Naive thymus-derived CD8-positive, alpha-beta T cell (primary cell): ENCODE measurements at regions not wholly inside any gene's neighbourhood (a gene's known extent, or its start where the extent isn't known, plus 50 kb on each side); places are given as distances from the start of the nearest gene placed in this dataset.

Experiments
- ATAC-seq, 2 donors: fragments of 150-1000 bp; cut with Tn5 transposase in 1 of 2; sonication (Bioruptor Pico), chemical (Tn5 transposase) in 1 of 2; 1 replicate in 1 of 2; 2 replicates in 1 of 2; pipeline ENCODE4 v1.10.0; 2021; ENCODE audit warnings: mild to moderate bottlenecking in 2 of 2, moderate library complexity in 2 of 2
- POLR2A ChIA-PET: fragments of 350-600 bp; sonication (Branson Sonifier 250); formaldehyde crosslinking; loops from one replicate; lab custom pipeline; 2021; ENCODE audit warnings: antibody characterized with exemption; lab: Charles Lee
- DNase-seq, 10 donors: peaks; one replicate each; pipeline versions ENCODE4 v3.0.0 to v3.0.0-alpha.2; 2020 to 2022
- H3K27ac Mint-ChIP-seq, 10 donors: one replicate each; pipeline ENCODE4 v1.8.0; 2020 to 2022; ENCODE audit warnings: mild to moderate bottlenecking in 10 of 10, mixed read lengths in 10 of 10, moderate library complexity in 4 of 10, inconsistent platforms in 1 of 10
- H3K27me3 Mint-ChIP-seq, 5 donors: one replicate each; pipeline ENCODE4 v1.8.0; 2021 to 2022; ENCODE audit warnings: mixed read lengths in 5 of 5
- H3K36me3 Mint-ChIP-seq, 3 donors: one replicate each; pipeline ENCODE4 v1.8.0; 2020 to 2022; ENCODE audit warnings: mixed read lengths in 3 of 3, mild to moderate bottlenecking in 2 of 3, inconsistent platforms in 1 of 3
- H3K4me1 Mint-ChIP-seq, 4 donors: one replicate each; pipeline ENCODE4 v1.8.0; 2021 to 2022; ENCODE audit warnings: mixed read lengths in 4 of 4
- H3K4me3 Mint-ChIP-seq, 10 donors: one replicate each; pipeline ENCODE4 v1.8.0; 2020 to 2022; ENCODE audit warnings: mild to moderate bottlenecking in 10 of 10, mixed read lengths in 10 of 10, moderate library complexity in 6 of 10, inconsistent platforms in 1 of 10
- H3K9me3 Mint-ChIP-seq, 9 donors: one replicate each; pipeline ENCODE4 v1.8.0; 2020 to 2022; ENCODE audit warnings: mixed read lengths in 9 of 9, mild to moderate bottlenecking in 3 of 9, inconsistent platforms in 1 of 9, moderate library complexity in 1 of 9

DNA sequence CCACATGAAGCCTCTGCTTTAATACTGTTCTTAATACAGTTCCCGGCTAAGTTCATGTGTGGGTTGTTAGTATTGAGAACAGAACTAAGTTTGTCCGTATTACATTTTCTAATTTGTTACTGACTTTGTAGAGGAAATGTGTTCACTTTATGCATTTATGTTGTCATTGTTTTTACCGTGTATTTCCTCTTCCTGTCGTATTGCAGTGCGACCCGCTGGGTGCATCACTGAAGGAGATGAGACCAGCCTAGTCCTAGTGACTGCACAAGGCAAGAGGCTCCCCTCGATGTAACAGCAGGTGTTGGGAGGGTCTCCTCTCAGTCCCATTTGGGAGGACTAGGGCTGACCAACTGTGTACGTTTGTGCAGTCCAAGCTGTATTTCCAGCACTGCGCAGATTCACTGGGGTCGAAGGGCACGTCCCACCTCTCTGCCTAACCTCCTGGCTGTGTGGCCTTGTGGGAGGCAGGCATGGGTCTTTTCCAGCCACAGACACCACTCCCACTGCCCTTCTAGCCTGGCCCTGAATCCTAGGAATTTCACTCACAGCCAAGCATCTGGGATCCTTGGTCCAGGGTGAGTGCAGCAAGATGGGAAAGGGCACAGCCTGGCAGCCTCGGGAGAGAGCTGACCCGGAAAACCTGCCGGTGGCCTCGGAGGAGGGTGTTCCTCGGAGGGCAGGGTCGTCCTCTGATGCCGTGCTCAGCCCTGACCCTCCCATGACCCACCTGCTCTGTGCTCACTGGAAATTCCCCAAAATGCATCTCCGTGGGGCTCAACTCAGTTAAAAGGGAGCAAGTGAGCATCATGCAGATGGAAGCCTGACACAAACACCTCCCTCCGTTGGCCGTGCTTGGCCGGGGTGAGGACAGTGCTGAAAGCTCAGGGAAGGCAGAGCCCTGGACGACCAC is 63.9 kb upstream of the FAM20C start:
- H3K36me3 Mint-ChIP-seq: no peaks in the 10 kb centered on the region
- DNase-seq (no peak), ATAC-seq (no peak)
- peak overlapping the region in 1 of 10 donors; percentile 40 for H3K27ac Mint-ChIP-seq
- H3K27me3 Mint-ChIP-seq: peaks cover 0 to 9% (median 4%) of the 10 kb centered on the region in 5 donors
- H3K4me1 Mint-ChIP-seq: peaks cover 0 to 5% (median 0%) of the 10 kb centered on the region in 4 donors
- POLR2A ChIA-PET: interaction anchor here (1.3 kb wide), 1 partner anchor 22 kb away, joined by 4 read pairs; no protein-coding TSS in a partner anchor
- no peaks in the 10 kb centered on the region for H3K9me3 Mint-ChIP-seq
- H3K4me3 Mint-ChIP-seq: no peak overlapping the region

DNA sequence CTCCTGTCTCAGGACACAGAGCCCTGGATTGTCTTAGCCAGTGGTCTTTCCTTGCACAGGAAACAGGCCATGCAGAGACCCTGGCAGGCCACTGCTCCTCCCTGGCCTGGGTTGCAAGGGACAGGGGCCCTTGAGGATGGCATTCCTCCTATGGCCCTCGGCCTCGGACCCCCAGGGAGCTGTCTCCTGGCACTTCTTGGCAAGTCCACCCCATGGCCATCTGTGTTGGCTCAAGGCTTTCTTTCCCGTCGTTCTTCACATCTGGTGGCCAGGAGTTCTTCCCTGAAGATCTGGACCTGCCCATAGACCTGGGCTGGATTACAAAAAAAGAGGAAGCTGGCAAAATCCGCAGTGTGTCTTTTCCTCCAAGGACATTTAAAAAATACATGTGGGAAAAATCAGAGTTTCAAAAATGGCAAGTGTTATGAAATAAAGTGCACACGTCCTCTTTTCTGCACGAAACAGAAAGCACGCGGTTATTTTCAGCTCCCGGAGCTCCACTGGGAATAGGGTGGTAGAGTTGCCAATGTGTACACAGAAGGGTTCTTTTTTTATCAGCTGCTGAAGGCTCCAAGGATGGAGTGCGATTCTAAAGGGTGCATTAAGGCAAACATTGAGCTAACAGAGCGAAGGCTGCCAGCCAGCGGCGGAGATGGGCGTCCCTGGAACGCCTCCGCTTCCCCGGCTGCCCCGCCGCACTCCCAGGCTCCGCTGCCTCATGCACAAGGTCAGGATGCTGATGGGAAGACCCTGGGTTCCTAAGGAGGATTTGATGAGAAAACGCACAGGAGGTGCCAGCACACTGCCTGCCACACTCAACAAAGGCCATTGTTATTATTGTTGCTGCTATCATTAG is 62.8 kb upstream of the FAM20C start:
- POLR2A ChIA-PET: no interaction called here
- Mint-ChIP-seq H3K36me3 (no peaks in the 10 kb centered on the region), H3K4me3 (no peak overlapping the region), H3K4me1 (peaks cover 0 to 5% (median 0%) of the 10 kb centered on the region in 4 donors), H3K27me3 (peaks cover 0 to 11% (median 4%) of the 10 kb centered on the region in 5 donors), H3K27ac (no peak overlapping the region), H3K9me3 (no peaks in the 10 kb centered on the region)
- ATAC-seq: no peak
- no peak for DNase-seq

GRCh38 chr7:130222-130572 is 62.2 kb upstream of the FAM20C start:
- no peak overlapping the region for H3K27ac Mint-ChIP-seq
- POLR2A ChIA-PET: no interaction called here
- DNase-seq (no peak), ATAC-seq (no peak)
- H3K4me3 Mint-ChIP-seq: no peak overlapping the region
- H3K27me3 Mint-ChIP-seq: peaks cover 0 to 14% (median 4%) of the 10 kb centered on the region in 5 donors
- H3K36me3 Mint-ChIP-seq: no peaks in the 10 kb centered on the region
- peaks cover 0 to 5% (median 0%) of the 10 kb centered on the region in 4 donors for H3K4me1 Mint-ChIP-seq
- H3K9me3 Mint-ChIP-seq: no peaks in the 10 kb centered on the region

- H3K27me3 Mint-ChIP-seq: peaks cover 0 to 14% (median 4%) of the 10 kb centered on the region in 5 donors
- H3K9me3 Mint-ChIP-seq: no peaks in the 10 kb centered on the region
- H3K27ac Mint-ChIP-seq: no peak overlapping the region
- peaks cover 0 to 5% (median 0%) of the 10 kb centered on the region in 4 donors for H3K4me1 Mint-ChIP-seq
- H3K36me3 Mint-ChIP-seq: no peaks in the 10 kb centered on the region
- DNase-seq: no peak
- H3K4me3 Mint-ChIP-seq: no peak overlapping the region
- ATAC-seq: no peak
- POLR2A ChIA-PET: no interaction called here
These were observed 61.2 kb upstream of the FAM20C start for GRCh38 chr7:130875-131780.

GRCh38 chr7:131781-132482 is 60.4 kb upstream of the FAM20C start:
- Mint-ChIP-seq H3K27me3 (peaks cover 0 to 14% (median 5%) of the 10 kb centered on the region in 5 donors), H3K36me3 (no peaks in the 10 kb centered on the region), H3K9me3 (no peaks in the 10 kb centered on the region), H3K4me3 (no peak overlapping the region), H3K4me1 (peaks cover 0 to 5% (median 0%) of the 10 kb centered on the region in 4 donors), H3K27ac (no peak overlapping the region)
- POLR2A ChIA-PET: no interaction called here
- no peak for DNase-seq
- ATAC-seq: no peak

DNA sequence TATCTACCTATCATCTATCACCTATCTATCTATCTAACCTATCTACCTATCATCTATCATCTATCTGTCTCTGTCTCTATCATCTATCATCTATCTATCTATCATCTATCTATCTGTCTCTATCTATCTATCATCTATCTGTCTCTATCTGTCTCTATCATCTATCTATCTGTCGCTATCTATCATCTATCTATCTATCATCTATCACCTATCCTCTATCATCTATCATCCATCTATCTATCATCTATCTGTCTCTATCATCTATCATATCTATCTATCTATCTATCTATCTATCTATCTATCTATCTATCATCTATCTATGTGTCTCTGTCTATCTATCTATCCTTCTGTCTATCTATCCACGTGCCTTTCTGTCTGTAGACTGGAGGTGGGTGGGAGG is 59.5 kb upstream of the FAM20C start:
- ATAC-seq (no peak), DNase-seq (no peak)
- Mint-ChIP-seq H3K9me3 (no peaks in the 10 kb centered on the region), H3K36me3 (no peaks in the 10 kb centered on the region), H3K27ac (no peak overlapping the region), H3K4me3 (no peak overlapping the region), H3K4me1 (peaks cover 0 to 5% (median 0%) of the 10 kb centered on the region in 4 donors), H3K27me3 (peaks cover 0 to 16% (median 5%) of the 10 kb centered on the region in 5 donors)
- POLR2A ChIA-PET: no interaction called here

- peaks cover 0 to 16% (median 5%) of the 10 kb centered on the region in 5 donors for H3K27me3 Mint-ChIP-seq
- DNase-seq: no peak
- no peak overlapping the region for H3K4me3 Mint-ChIP-seq
- no peaks in the 10 kb centered on the region for H3K9me3 Mint-ChIP-seq
- POLR2A ChIA-PET: no interaction called here
- H3K27ac Mint-ChIP-seq: no peak overlapping the region
- no peaks in the 10 kb centered on the region for H3K36me3 Mint-ChIP-seq
- H3K4me1 Mint-ChIP-seq: peaks cover 0 to 5% (median 0%) of the 10 kb centered on the region in 4 donors
- ATAC-seq: no peak
These were observed 58.9 kb upstream of the FAM20C start for GRCh38 chr7:133470-133869.

DNA sequence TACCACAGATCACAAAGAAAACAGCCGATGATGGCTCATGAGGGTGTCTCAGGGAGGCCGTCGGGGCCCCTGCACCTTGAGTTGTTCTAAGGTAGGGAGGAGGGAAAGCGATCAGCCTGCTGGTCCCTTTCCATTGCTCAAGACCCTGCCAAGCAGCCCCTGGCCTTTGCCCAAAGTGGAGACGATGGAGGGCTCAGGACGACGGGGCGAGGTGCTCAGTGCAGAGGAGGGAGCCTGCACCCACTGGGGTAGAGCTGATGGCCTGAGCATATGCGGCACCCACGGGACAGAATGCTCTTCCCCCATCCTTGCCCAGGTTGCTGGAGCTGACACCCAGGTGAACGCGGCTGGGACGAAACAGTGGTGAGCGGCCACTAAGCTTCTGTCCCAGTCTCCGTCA is 58.3 kb upstream of the FAM20C start:
- Mint-ChIP-seq H3K4me1 (peaks cover 0 to 5% (median 0%) of the 10 kb centered on the region in 4 donors), H3K27ac (no peak overlapping the region), H3K27me3 (peaks cover 0 to 16% (median 5%) of the 10 kb centered on the region in 5 donors), H3K4me3 (no peak overlapping the region), H3K36me3 (no peaks in the 10 kb centered on the region), H3K9me3 (no peaks in the 10 kb centered on the region)
- DNase-seq (no peak), ATAC-seq (no peak)
- POLR2A ChIA-PET: interaction anchor here (0.6 kb wide), 1 partner anchor 28 kb away, joined by 5 read pairs; no protein-coding TSS in a partner anchor

DNA sequence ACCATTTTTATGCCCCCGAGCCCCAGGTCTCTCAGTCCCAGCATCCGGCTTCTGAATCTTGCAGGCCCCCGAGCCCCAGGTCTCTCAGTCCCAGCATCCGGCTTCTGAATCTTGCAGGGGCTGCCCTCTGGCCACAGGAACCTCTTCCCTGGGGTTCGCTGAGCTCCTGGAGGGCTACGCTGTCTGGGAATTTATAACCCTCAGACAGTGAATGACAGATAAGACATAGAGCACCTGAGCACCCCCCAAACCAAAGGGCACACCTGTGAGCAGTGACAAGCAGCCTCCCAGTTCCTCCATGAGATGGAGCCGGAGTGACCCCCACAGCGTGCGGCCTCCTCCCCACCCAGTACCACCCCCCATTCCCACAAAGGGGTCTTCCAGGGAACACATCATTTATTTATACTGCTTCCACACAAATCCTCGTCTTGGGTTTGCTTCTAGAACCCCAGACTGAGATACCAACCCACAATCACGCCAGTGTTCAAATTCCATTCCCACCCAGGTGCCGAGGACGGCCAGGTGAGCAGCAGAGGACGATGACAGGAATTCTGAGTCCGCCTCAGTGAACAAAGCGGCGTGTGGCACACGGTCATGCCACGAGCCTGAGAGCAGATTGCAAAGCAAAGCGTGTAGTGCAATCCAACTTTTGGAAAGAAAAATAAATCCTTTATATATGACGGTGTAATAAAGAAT is 57.7 kb upstream of the FAM20C start:
- peaks cover 0 to 2% (median 0%) of the 10 kb centered on the region in 4 donors for H3K4me1 Mint-ChIP-seq
- H3K27ac Mint-ChIP-seq: peak overlapping the region in 1 of 10 donors; percentile 44
- no peaks in the 10 kb centered on the region for H3K36me3 Mint-ChIP-seq
- DNase-seq (no peak), ATAC-seq (no peak)
- POLR2A ChIA-PET: interaction anchor here (0.6 kb wide), 1 partner anchor 28 kb away, joined by 5 read pairs; no protein-coding TSS in a partner anchor
- no peaks in the 10 kb centered on the region for H3K9me3 Mint-ChIP-seq
- H3K27me3 Mint-ChIP-seq: peaks cover 0 to 16% (median 5%) of the 10 kb centered on the region in 5 donors
- H3K4me3 Mint-ChIP-seq: no peak overlapping the region

GRCh38 chr7:135257-135653 is 57.1 kb upstream of the FAM20C start:
- Mint-ChIP-seq H3K27ac (no peak overlapping the region), H3K36me3 (no peaks in the 10 kb centered on the region), H3K27me3 (peaks cover 0 to 16% (median 5%) of the 10 kb centered on the region in 5 donors), H3K4me1 (no peaks in the 10 kb centered on the region), H3K9me3 (no peaks in the 10 kb centered on the region), H3K4me3 (no peak overlapping the region)
- no peak for DNase-seq
- ATAC-seq: no peak
- POLR2A ChIA-PET: no interaction called here
